ENCODE measurements at regions not wholly inside any gene's neighbourhood (a gene's known extent, or its start where the extent isn't known, plus 50 kb on each side); places are given as distances from the start of the nearest gene placed in this dataset.

GRCh38 chr10:10437886-10438285 is 579.8 kb upstream of the CELF2 start:
- TF ChIP-seq EP300 (IDR thresholded peaks at IDR 0.05; ENCODE audit: borderline replicate concordance) (no peak), RAD21 (IDR thresholded peaks at IDR 0.05; ENCODE audit: low read depth) (no peak), ZBTB7A (IDR thresholded peaks at IDR 0.05; ENCODE audit: low read depth) (no peak), MAX (IDR thresholded peaks at IDR 0.05) (no peak), EGR1 (IDR thresholded peaks at IDR 0.05) (no peak), FOXM1 (IDR thresholded peaks at IDR 0.05; ENCODE audit: borderline replicate concordance, low read depth) (no peak), YY1 (IDR thresholded peaks at IDR 0.05; ENCODE audit: low read depth) (no peak), CREB1 (IDR thresholded peaks at IDR 0.05; ENCODE audit: low read depth) (no peak), REST (IDR thresholded peaks at IDR 0.05; ENCODE audit: low read depth) (no peak), TAF1 (IDR thresholded peaks at IDR 0.05; ENCODE audit: low read depth) (no peak), CEBPB (IDR thresholded peaks at IDR 0.05) (no peak), NFIC (IDR thresholded peaks at IDR 0.05) (no peak), USF1 (IDR thresholded peaks at IDR 0.05) (no peak)
